Activated naive CD8-positive, alpha-beta T cell treated with anti-CD3 and anti-CD28 coated beads, Interleukin-2, amount 50 U/mL, for 24 hours (primary cell): ENCODE measurements at regions not wholly inside any gene's neighbourhood (a gene's known extent, or its start where the extent isn't known, plus 50 kb on each side); places are given as distances from the start of the nearest gene placed in this dataset.

Experiments
- ATAC-seq: fragments of 150-1000 bp; cut with Tn5 transposase; one replicate; pipeline ENCODE4 v1.10.0; 2021
- DNase-seq: peaks from one replicate; pipeline ENCODE4 v3.0.0; 2021
- H3K27ac Mint-ChIP-seq: one replicate; pipeline ENCODE4 v1.8.0; 2021; ENCODE audit warnings: mild to moderate bottlenecking, mixed read lengths
- H3K27me3 Mint-ChIP-seq: one replicate; pipeline ENCODE4 v1.8.0; 2021; ENCODE audit warnings: mixed read lengths
- H3K36me3 Mint-ChIP-seq: one replicate; pipeline ENCODE4 v1.8.0; 2021; ENCODE audit warnings: low read depth, mixed read lengths
- H3K4me1 Mint-ChIP-seq: one replicate; pipeline ENCODE4 v1.8.0; 2021; ENCODE audit warnings: mixed read lengths
- H3K4me3 Mint-ChIP-seq: one replicate; pipeline ENCODE4 v1.8.0; 2021; ENCODE audit warnings: mild to moderate bottlenecking, moderate library complexity, mixed read lengths
- H3K9me3 Mint-ChIP-seq: one replicate; pipeline ENCODE4 v1.8.0; 2021; ENCODE audit warnings: mixed read lengths

DNA sequence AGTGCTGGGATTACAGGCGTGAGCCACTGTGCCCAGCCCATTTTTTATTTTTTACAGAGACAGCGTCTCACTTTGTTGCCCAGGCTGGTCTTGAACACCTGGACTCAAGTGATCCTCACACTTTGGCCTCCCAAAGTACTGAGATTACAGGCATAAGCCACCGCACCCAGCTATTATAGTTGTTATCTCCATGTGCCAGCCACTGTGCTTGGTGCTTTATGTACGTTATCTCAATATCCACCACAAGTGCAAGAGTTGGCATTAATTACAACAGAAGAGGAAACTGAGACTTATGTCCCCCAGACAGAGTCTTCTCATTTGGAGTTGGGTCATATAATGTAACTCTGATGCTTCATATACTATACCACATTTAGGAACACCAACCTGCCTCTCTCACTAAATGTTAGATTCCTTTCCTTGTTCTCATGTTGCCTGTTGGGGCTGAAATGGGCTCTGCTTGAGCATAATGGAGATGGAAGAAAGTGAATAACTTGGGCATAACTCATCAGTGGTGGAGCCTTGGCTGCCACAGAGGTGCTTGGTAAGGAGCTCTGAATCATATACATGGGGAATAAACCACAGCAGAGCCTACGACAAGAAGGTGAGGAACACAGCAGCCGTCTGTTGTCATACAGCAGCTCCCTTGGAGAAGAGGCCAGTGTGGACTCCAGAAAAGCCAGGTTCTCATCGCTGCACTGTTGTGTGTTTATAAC lies 84.3 kb downstream of the SPRY1 start:
- no peaks in the 10 kb centered on the region for H3K36me3 Mint-ChIP-seq
- H3K27me3 Mint-ChIP-seq: no peaks in the 10 kb centered on the region
- peak; percentile 83 for ATAC-seq
- H3K4me1 Mint-ChIP-seq: peaks cover 74% of the 10 kb centered on the region
- DNase-seq: peak; percentile 22
- H3K27ac Mint-ChIP-seq: peak overlapping the region; percentile 88
- H3K4me3 Mint-ChIP-seq: peak overlapping the region; percentile 58
- H3K9me3 Mint-ChIP-seq: peaks cover 7% of the 10 kb centered on the region

DNA sequence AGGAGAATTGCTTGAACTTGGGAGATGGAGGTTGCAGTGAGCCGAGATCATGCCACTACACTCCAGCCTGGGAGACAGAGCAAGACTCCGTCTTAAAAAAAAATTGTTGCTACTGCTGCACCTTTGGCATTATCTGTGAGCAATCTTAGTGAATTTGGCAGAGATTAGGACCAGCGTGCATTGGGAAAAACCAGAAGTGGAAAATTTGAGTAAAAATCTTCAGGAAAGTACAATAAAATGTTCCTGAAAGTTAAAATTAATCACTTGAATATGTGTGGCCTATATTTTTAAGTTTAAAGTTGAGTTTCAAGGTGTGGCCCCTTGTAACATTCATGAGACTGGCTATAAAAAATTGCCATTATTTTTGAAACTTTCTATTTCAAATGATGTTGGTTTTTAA lies 85.1 kb downstream of the SPRY1 start:
- Mint-ChIP-seq H3K4me1 (peaks cover 69% of the 10 kb centered on the region), H3K36me3 (no peaks in the 10 kb centered on the region), H3K9me3 (no peaks in the 10 kb centered on the region), H3K27me3 (no peaks in the 10 kb centered on the region), H3K27ac (peak overlapping the region; percentile 88), H3K4me3 (peak overlapping the region; percentile 58)
- DNase-seq (no peak), ATAC-seq (no peak)

DNA sequence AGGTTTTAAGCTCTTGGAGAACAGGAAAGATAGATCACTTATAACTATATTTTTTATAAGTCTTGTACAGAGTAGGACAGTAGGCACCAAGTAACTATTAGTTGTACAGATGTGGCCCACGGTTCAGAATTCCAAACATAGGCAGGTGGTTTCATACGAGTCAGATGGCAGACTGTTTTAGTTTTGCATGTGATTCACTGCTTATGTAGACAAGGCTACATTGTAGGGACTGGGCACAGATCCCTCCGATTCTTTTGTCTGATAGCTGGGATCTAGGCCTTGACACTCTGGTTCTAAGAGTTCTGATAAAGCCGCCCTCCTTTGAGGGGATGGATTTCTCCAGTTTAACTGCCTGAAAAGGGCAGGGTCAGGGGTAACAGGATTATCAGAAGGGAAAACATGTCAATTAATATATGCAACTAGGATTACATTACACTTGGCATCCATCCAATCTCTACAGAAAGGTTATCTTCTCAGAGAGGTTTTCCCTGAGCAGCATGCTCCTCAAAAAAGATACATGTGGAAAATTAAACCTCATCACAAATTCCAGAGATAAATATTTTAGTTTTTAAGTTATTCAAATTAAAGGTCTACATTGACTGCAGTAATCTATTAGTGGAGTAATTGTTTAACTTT lies 87.8 kb downstream of the SPRY1 start:
- DNase-seq: no peak

DNA sequence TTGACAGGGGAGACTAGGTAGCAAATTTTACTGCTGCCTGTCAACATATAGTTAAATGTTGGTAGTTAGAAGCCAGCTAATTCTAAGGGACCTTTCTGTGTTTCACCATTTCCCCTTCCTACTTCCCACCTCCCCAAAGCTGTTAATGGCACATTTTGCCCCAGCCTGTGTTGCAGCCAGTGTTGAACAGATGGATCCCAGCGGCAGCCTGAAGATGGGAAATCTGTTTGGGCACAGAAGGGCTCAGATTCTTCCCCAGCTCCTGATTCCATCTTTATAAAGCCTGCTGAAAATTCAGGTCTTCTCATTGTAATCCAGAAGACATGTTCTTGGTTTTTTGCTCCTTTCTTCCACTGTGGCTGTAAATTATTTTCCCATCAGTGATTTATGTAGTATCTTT lies 89.0 kb downstream of the SPRY1 start:
- Mint-ChIP-seq H3K9me3 (no peaks in the 10 kb centered on the region), H3K4me3 (no peak overlapping the region), H3K27ac (no peak overlapping the region), H3K4me1 (peaks cover 56% of the 10 kb centered on the region), H3K36me3 (no peaks in the 10 kb centered on the region), H3K27me3 (no peaks in the 10 kb centered on the region)
- ATAC-seq: no peak
- DNase-seq: no peak

More for the DNA sequence above, 87.8 kb downstream of the SPRY1 start:
- no peak overlapping the region for H3K27ac Mint-ChIP-seq
- H3K4me3 Mint-ChIP-seq: no peak overlapping the region
- H3K36me3 Mint-ChIP-seq: no peaks in the 10 kb centered on the region
- peaks cover 54% of the 10 kb centered on the region for H3K4me1 Mint-ChIP-seq
- no peaks in the 10 kb centered on the region for H3K9me3 Mint-ChIP-seq
- no peak for ATAC-seq
- H3K27me3 Mint-ChIP-seq: no peaks in the 10 kb centered on the region

DNA sequence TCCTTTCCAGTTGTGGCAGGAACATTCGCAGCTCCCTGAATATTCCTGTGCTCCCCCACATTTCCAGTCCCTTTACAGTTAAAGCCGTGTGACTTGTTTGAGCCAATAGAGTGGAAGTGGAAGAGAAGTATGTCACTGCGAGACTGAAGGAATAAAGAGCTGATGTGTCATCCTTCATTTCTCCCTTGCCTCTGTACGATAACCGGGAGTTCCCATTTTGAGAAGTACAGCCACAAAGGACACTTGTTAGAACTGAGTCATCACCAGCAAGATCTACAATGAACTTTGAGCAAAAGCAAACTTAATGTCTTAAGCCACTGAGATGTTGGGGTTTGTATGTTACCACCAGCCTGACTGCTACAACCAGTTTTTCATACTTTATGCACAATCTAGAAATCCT lies 92.3 kb downstream of the SPRY1 start:
- Mint-ChIP-seq H3K9me3 (peaks cover 11% of the 10 kb centered on the region), H3K4me1 (peaks cover 30% of the 10 kb centered on the region), H3K4me3 (peak overlapping the region; percentile 60), H3K36me3 (no peaks in the 10 kb centered on the region), H3K27ac (peak overlapping the region; percentile 82), H3K27me3 (no peaks in the 10 kb centered on the region)
- ATAC-seq: peak; percentile 99
- no peak for DNase-seq

DNA sequence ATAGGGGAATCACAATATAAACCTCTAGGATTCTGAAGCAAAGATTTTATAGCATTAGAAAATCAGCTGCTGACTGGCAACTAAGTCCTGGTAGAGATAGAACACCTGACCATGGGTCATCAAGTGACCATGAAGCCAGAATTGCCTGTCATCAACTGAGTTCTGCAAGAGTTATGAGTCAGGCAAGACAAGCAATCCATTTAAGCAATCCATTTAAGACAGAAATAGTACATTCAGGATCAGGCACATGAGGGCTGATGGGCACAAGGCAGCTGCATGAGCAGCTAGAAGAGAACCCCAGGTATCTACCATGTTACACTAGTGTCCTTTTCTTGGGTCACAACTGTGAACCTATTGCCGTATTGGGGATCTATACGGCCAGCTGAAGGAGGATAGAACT lies 98.9 kb downstream of the SPRY1 start:
- H3K27ac Mint-ChIP-seq: no peak overlapping the region
- peaks cover 17% of the 10 kb centered on the region for H3K9me3 Mint-ChIP-seq
- H3K27me3 Mint-ChIP-seq: peaks cover 2% of the 10 kb centered on the region
- H3K4me3 Mint-ChIP-seq: no peak overlapping the region
- no peak for DNase-seq
- peaks cover 2% of the 10 kb centered on the region for H3K4me1 Mint-ChIP-seq
- no peak for ATAC-seq
- no peaks in the 10 kb centered on the region for H3K36me3 Mint-ChIP-seq

DNA sequence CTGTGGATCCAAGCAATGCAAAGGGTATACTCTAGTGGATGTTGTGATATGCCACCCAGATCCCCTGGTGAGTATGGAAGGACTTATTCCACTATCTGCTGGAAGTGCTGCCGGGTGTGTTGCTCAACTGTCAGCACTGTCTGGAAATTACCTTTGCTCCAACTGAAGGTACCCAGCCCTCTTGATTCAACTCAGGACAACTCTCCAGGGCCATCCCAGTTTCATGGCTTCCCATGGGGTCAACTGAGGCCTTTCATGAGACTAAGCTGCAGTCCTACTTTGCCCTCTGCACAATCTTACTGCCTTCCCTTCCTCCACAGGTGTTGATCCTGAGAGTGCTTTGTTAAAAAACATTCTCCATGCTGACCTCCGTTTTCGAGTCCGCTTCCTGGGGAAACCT lies 99.8 kb downstream of the SPRY1 start:
- ATAC-seq (no peak), DNase-seq (no peak)
- Mint-ChIP-seq H3K36me3 (peaks cover 2% of the 10 kb centered on the region), H3K27ac (no peak overlapping the region), H3K4me1 (no peaks in the 10 kb centered on the region), H3K4me3 (no peak overlapping the region), H3K27me3 (peaks cover 2% of the 10 kb centered on the region), H3K9me3 (peaks cover 20% of the 10 kb centered on the region)

DNA sequence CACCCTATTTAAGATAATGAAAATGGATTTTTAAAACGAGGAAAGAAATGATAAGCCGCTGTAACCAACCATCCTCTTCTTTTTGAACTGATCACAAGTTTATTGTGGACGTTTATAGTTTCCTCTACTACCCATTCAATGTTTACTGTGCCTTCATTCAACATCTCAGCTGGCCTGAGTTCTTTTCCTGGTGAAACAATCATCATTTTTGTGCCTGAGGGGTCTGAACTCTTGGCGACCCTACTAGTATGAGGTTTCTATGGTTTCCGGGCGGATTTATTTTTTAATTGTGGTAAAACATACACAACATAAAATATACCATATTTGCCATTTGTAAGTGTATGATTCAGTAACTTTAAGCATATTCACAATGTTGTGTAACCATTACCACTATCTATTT lies 100.7 kb downstream of the SPRY1 start:
- Mint-ChIP-seq H3K36me3 (peaks cover 2% of the 10 kb centered on the region), H3K4me1 (no peaks in the 10 kb centered on the region), H3K27me3 (peaks cover 6% of the 10 kb centered on the region), H3K27ac (no peak overlapping the region), H3K4me3 (no peak overlapping the region), H3K9me3 (peaks cover 18% of the 10 kb centered on the region)
- DNase-seq (no peak), ATAC-seq (no peak)

DNA sequence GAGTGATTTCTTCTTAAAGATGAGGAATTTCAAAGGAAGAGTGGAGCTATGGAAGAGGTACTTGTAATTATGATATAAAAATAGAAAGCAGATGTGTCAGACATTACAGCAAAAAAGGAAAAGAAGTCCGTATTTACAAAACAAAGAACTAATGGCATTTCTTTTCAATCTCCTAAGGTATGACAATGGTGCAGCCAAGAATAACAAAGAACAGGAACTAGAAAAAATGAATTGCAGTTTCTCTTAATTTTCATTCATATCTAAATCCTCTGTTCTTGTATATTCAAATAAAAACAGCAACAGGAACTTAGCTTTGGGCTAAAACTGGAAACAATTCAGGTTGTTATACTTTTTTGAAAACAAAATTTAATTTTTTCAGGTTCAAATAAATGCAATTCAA lies 105.1 kb downstream of the SPRY1 start:
- Mint-ChIP-seq H3K27ac (no peak overlapping the region), H3K9me3 (peaks cover 9% of the 10 kb centered on the region), H3K4me3 (no peak overlapping the region), H3K27me3 (peaks cover 31% of the 10 kb centered on the region), H3K36me3 (peaks cover 2% of the 10 kb centered on the region), H3K4me1 (peaks cover 17% of the 10 kb centered on the region)
- ATAC-seq (no peak), DNase-seq (no peak)

DNA sequence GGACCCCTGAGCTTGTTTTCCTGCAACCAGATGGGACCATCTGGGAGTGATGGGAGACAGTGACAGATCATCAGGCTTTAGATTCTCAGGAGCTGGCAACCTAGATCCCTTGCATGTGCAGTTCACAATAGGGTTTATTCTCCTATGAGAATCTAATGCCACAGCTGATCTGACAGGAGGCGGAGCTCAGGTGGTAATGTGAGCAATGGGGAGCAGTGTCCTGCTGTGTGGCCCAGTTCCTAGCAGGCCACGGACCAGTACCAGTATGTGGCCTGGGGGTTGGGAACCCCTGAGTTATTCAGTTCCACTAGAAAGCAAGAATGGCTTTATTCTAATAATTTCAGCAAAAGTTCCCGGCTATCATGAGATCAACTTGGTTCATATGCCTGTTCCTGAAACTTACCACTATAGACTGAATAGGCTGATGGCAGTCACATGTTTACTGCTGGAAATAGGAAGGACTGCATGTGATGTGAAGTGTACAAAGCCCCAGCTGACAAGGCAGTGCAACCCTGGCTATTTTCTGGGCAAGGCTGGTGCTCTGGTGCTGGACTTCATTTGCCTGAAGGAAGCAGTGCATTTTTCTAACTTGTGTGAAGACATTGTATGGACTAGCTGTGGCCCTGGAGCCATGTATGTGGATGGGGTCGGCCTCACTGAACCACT lies 107.2 kb downstream of the SPRY1 start:
- Mint-ChIP-seq H3K4me1 (peaks cover 17% of the 10 kb centered on the region), H3K4me3 (no peak overlapping the region), H3K36me3 (peaks cover 2% of the 10 kb centered on the region), H3K9me3 (peaks cover 9% of the 10 kb centered on the region), H3K27me3 (peaks cover 34% of the 10 kb centered on the region), H3K27ac (no peak overlapping the region)
- no peak for DNase-seq
- no peak for ATAC-seq

DNA sequence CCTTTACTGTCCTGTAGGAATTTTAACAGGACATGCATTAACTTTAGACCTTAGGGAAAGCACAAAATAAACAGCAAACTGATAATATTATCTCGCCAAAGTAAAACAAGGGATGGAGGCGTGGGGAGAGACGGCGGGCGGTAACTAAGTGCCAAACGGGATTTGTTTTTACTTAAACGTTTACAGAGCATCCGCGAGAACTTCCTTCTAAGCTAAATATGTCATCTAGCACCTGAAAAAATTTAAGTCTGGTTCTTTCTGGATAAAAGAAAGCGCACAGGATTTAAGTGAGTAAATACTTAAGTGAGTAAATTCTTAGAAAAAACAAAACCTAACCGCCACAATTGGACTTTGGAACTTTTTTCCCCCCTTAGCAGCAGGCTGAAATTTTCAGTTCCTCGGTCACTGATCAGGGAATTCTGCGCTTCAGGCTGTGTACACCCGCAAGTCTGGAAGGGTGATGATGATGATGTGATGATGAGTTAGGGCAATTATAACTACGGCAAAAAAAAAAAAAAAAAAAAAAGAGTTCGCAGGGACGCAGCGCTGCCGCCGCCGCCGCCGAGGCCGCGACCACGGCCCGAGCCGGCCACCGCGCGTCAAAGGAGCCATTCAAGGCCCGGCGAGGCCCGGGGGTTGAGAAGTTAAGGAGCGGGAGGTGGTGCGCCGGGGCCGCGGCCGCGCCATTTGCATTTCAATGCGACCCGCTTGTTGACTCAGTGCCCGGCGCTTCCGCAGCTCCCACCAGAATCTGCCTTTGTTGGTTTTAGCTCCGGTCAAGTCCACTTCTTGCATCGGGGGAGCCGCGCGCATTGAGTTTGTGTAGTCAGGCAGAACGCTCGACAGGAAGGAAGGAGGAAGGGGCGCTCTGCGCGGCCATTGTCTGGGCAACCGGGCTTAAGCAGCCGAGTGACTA lies 108.8 kb downstream of the SPRY1 start:
- DNase-seq: peak; percentile 52
- Mint-ChIP-seq H3K27ac (peak overlapping the region; percentile 87), H3K9me3 (peaks cover 4% of the 10 kb centered on the region), H3K27me3 (peaks cover 36% of the 10 kb centered on the region), H3K36me3 (peaks cover 2% of the 10 kb centered on the region), H3K4me1 (peaks cover 19% of the 10 kb centered on the region), H3K4me3 (peak overlapping the region; percentile 84)
- peak; percentile 55 for ATAC-seq

DNA sequence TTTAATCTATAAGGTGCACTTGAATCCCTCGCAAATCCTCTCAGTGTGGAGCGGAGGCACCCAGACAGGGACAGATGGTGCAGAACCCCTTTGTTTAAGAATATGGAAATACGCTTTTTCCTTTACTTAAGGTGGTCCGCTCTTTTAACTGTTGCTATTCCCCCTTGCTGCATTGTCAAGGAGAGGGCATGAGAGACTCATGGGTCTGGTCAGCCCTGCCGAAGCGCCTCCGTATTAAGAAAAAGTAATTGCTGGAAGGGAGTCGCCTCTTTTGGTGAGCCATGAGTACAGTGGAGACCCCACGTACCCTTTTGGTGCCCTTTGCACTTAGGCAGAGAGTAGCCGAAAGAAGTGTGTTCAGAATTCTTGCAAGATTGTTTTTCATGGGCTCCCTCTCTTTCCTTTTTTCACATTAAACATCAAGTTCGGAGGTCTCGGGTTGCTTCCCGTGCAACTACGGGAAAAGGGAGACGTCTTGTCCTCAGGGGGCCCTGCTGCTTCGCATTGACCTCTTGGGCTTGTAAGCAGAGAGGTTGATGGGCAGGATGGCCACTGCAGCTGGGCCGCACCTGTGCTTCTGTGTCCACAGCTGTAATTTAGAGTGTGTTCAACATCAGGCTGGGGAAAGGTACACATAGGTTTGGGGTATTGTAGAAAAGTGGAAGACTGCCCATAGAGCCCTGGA lies 109.6 kb downstream of the SPRY1 start:
- DNase-seq: no peak
- ATAC-seq: no peak
- no peaks in the 10 kb centered on the region for H3K9me3 Mint-ChIP-seq
- H3K4me1 Mint-ChIP-seq: peaks cover 19% of the 10 kb centered on the region
- no peaks in the 10 kb centered on the region for H3K36me3 Mint-ChIP-seq
- H3K27ac Mint-ChIP-seq: peak overlapping the region; percentile 87
- H3K4me3 Mint-ChIP-seq: peak overlapping the region; percentile 84
- H3K27me3 Mint-ChIP-seq: peaks cover 36% of the 10 kb centered on the region

DNA sequence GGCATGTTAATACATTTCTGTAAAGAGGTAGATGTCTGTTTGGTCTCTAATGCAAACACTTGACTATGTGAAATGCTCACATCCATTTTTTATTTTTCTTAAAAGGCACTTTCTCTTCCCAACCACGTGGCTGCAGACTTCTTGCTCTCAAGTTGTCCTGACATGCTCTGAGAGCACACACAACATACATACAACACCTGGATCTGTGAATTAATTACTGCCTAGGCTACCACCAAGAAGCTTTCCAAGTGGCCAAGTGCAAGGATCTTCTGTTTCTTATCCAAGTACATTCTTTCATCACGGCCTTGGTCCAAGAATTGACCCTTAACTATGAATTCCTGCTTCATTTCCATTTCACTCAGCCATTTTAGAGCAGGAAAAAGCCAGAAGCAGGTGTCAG lies 110.8 kb downstream of the SPRY1 start:
- ATAC-seq (no peak), DNase-seq (no peak)
- Mint-ChIP-seq H3K4me3 (no peak overlapping the region), H3K9me3 (no peaks in the 10 kb centered on the region), H3K4me1 (peaks cover 19% of the 10 kb centered on the region), H3K27ac (no peak overlapping the region), H3K36me3 (no peaks in the 10 kb centered on the region), H3K27me3 (peaks cover 32% of the 10 kb centered on the region)

DNA sequence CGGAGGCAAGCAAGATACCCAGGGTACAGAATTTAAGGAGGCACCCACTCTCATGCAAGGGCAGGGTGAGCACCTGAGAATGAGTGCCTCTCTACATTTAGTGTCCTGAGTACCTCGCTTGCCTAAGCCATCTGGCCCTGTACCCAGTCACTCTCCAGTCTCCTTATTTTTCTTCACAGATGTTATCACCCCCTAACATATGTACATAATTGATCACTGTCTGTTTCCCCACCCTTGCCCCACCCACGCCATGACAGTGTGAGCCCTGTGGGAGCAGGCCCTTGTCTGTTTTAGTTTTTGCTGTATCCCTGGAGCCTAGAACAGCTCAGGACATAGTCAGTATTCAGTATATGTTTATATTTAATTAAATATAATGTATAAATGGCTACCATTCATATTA lies 113.6 kb downstream of the SPRY1 start:
- H3K4me1 Mint-ChIP-seq: peaks cover 15% of the 10 kb centered on the region
- H3K4me3 Mint-ChIP-seq: no peak overlapping the region
- no peak overlapping the region for H3K27ac Mint-ChIP-seq
- peaks cover 16% of the 10 kb centered on the region for H3K27me3 Mint-ChIP-seq
- no peaks in the 10 kb centered on the region for H3K9me3 Mint-ChIP-seq
- H3K36me3 Mint-ChIP-seq: no peaks in the 10 kb centered on the region
- no peak for ATAC-seq
- no peak for DNase-seq
